Neural cell (in vitro differentiated cells): ENCODE measurements at regions not wholly inside any gene's neighbourhood (a gene's known extent, or its start where the extent isn't known, plus 50 kb on each side); places are given as distances from the start of the nearest gene placed in this dataset.

ENCODE experiments used
- CTCF ChIP-seq: fragments of 450-650 bp; IDR thresholded peaks from 2 replicates; pipeline ENCODE4 v1.5.1; 2014; ENCODE audit warnings: antibody characterized with exemption, mild to moderate bottlenecking, moderate library complexity; ENCODE audit not compliant: poor library complexity, severe bottlenecking
- RAD21 ChIP-seq: fragments of 450-650 bp; conservative IDR thresholded peaks from 2 replicates; pipeline ENCODE4 v1.6.1; 2014; ENCODE audit warnings: antibody characterized with exemption, mild to moderate bottlenecking, moderate library complexity
- REST ChIP-seq: IDR thresholded peaks from 2 replicates; pipeline ENCODE4 v1.6.1; 2012; ENCODE audit warnings: borderline replicate concordance

- TF ChIP-seq CTCF: no peak
- TF ChIP-seq RAD21: no peak
- TF ChIP-seq REST: no peak
Measured at GRCh38 chr2:43082111-43082894, 144.1 kb downstream of the ZFP36L2 start.
